H1 (cell line): ENCODE measurements at regions not wholly inside any gene's neighbourhood (a gene's known extent, or its start where the extent isn't known, plus 50 kb on each side); places are given as distances from the start of the nearest gene placed in this dataset.

Experiments used
- BRCA1 ChIP-seq: IDR thresholded peaks from 2 replicates; pipeline ENCODE4 v1.6.1; 2012; ENCODE audit warnings: low read depth, low read length, improper control_type of control experiment
- CTCF ChIP-seq, 3 experiments: IDR thresholded peaks; 1 replicate in 2 of 3; 2 replicates in 1 of 3; pipeline versions ENCODE4 v1.5.1 to v1.6.1; 2011; ENCODE audit warnings: low read length in 3 of 3, mild to moderate bottlenecking in 3 of 3, inconsistent platforms in 2 of 3, low read depth in 1 of 3, moderate library complexity in 1 of 3; ENCODE audit not compliant: insufficient read depth in 1 of 3; ENCODE audit errors: control extremely low read depth in 1 of 3
- MAFK ChIP-seq: IDR thresholded peaks from 2 replicates; pipeline ENCODE4 v1.6.1; 2012; ENCODE audit warnings: low read depth, mild to moderate bottlenecking, improper control_type of control experiment, low read length
- PHF8 ChIP-seq: fragments of 200-600 bp; sonication (generic); conservative IDR thresholded peaks from 2 replicates; pipeline ENCODE4 v1.7.1; 2012; ENCODE audit warnings: low read depth, mild to moderate bottlenecking, inconsistent platforms, low read length, moderate library complexity
- RFX5 ChIP-seq: IDR thresholded peaks from 2 replicates; pipeline ENCODE4 v1.6.1; 2011; ENCODE audit warnings: low read depth, low read length, improper control_type of control experiment, borderline replicate concordance
- SAP30 ChIP-seq: fragments of 300-600 bp; sonication (generic); IDR thresholded peaks from 2 replicates; pipeline ENCODE4 v1.7.1; 2012; ENCODE audit warnings: low read length, moderate library complexity, mild to moderate bottlenecking, inconsistent platforms; ENCODE audit not compliant: insufficient read depth, insufficient replicate concordance
- ZNF274 ChIP-seq: IDR thresholded peaks from 2 replicates; pipeline ENCODE4 v1.7.0; 2012; ENCODE audit warnings: low read length, borderline replicate concordance; ENCODE audit errors: extremely low read depth

GRCh38 chr6:169144356-169144755 is 109.3 kb downstream of the THBS2 start (continued):
- TF ChIP-seq CTCF (IDR thresholded peaks at IDR 0.05; ENCODE audit: control extremely low read depth in 1 of 3, insufficient read depth in 1 of 3, low read depth in 1 of 3, low read length in 3 of 3) = no peak
- no peak for TF ChIP-seq BRCA1
- no peak for TF ChIP-seq PHF8
- no peak for TF ChIP-seq ZNF274
- TF ChIP-seq MAFK = no peak
- TF ChIP-seq SAP30 = no peak
- no peak for TF ChIP-seq RFX5
